Glutamatergic neuron (in vitro differentiated cells): ENCODE measurements at regions not wholly inside any gene's neighbourhood (a gene's known extent, or its start where the extent isn't known, plus 50 kb on each side); places are given as distances from the start of the nearest gene placed in this dataset.
"Not testable (repeated sequence)": the region's sequence is repeated elsewhere in the genome, so short reads cannot be mapped to it uniquely, and the experiment has no call there.

Experiments used
- DNase-seq: peaks from one replicate; pipeline ENCODE4 v3.0.0; 2022
- H3K27ac Mint-ChIP-seq: one replicate; pipeline ENCODE4 v1.8.0; 2020; ENCODE audit warnings: mild to moderate bottlenecking, mixed read lengths, inconsistent platforms; ENCODE audit not compliant: unreplicated experiment
- H3K27me3 Mint-ChIP-seq: one replicate; pipeline ENCODE4 v1.8.0; 2020; ENCODE audit warnings: mild to moderate bottlenecking, moderate library complexity, mixed read lengths, inconsistent platforms; ENCODE audit not compliant: unreplicated experiment
- H3K36me3 Mint-ChIP-seq: one replicate; pipeline ENCODE4 v1.8.0; 2020; ENCODE audit warnings: mild to moderate bottlenecking, mixed read lengths, inconsistent platforms; ENCODE audit not compliant: unreplicated experiment
- H3K4me1 Mint-ChIP-seq: one replicate; pipeline ENCODE4 v1.8.0; 2020; ENCODE audit warnings: mild to moderate bottlenecking, low read depth, mixed read lengths, inconsistent platforms; ENCODE audit not compliant: unreplicated experiment
- H3K4me3 Mint-ChIP-seq: one replicate; pipeline ENCODE4 v1.8.0; 2020; ENCODE audit warnings: mild to moderate bottlenecking, mixed read lengths, inconsistent platforms; ENCODE audit not compliant: unreplicated experiment
- H3K9me3 Mint-ChIP-seq: one replicate; pipeline ENCODE4 v1.8.0; 2020; ENCODE audit warnings: mild to moderate bottlenecking, moderate library complexity, mixed read lengths, inconsistent platforms; ENCODE audit not compliant: unreplicated experiment
- CTCF ChIP-seq: fragments of 200-600 bp; sonication (generic); IDR thresholded peaks from one replicate; pipeline ENCODE4 v1.5.0; 2021; ENCODE audit not compliant: partially characterized antibody, unreplicated experiment

GRCh38 chr12:71268598-71269280 is 110.9 kb upstream of the TSPAN8 start:
- Mint-ChIP-seq H3K36me3 (no peaks in the 10 kb centered on the region), H3K4me3 (no peak overlapping the region), H3K9me3 (no peaks in the 10 kb centered on the region), H3K4me1 (no peaks in the 10 kb centered on the region), H3K27me3 (no peaks in the 10 kb centered on the region), H3K27ac (no peak overlapping the region)
- no peak for TF ChIP-seq CTCF
- no peak for DNase-seq

- H3K27ac Mint-ChIP-seq: no peak overlapping the region
- DNase-seq: no peak
- no peaks in the 10 kb centered on the region for H3K36me3 Mint-ChIP-seq
- no peak overlapping the region for H3K4me3 Mint-ChIP-seq
- H3K27me3 Mint-ChIP-seq: no peaks in the 10 kb centered on the region
- TF ChIP-seq CTCF: no peak
- H3K9me3 Mint-ChIP-seq: no peaks in the 10 kb centered on the region
- no peaks in the 10 kb centered on the region for H3K4me1 Mint-ChIP-seq
These were observed 108.8 kb upstream of the TSPAN8 start for GRCh38 chr12:71266606-71267005.

GRCh38 chr12:71265731-71266130 is 107.9 kb upstream of the TSPAN8 start:
- H3K4me1 Mint-ChIP-seq: not testable (repeated sequence)

GRCh38 chr12:71262466-71262865 is 104.7 kb upstream of the TSPAN8 start:
- Mint-ChIP-seq H3K4me1 (no peaks in the 10 kb centered on the region), H3K27ac (no peak overlapping the region), H3K27me3 (no peaks in the 10 kb centered on the region), H3K9me3 (no peaks in the 10 kb centered on the region), H3K4me3 (no peak overlapping the region), H3K36me3 (no peaks in the 10 kb centered on the region)
- DNase-seq: no peak
- no peak for TF ChIP-seq CTCF

More at GRCh38 chr12:71265731-71266130, 107.9 kb upstream of the TSPAN8 start:
- DNase-seq, H3K27ac Mint-ChIP-seq, H3K4me3 Mint-ChIP-seq, H3K9me3 Mint-ChIP-seq, H3K27me3 Mint-ChIP-seq, H3K36me3 Mint-ChIP-seq: not testable (repeated sequence)

- DNase-seq: no peak
- Mint-ChIP-seq H3K36me3 (peaks cover 12% of the 10 kb centered on the region), H3K27ac (no peak overlapping the region), H3K9me3 (peaks cover 3% of the 10 kb centered on the region), H3K4me1 (no peaks in the 10 kb centered on the region), H3K27me3 (no peaks in the 10 kb centered on the region), H3K4me3 (no peak overlapping the region)
- TF ChIP-seq CTCF: no peak
These were observed 94.7 kb upstream of the TSPAN8 start for GRCh38 chr12:71252473-71252872.
